A549 (cell line): ENCODE measurements at regions not wholly inside any gene's neighbourhood (a gene's known extent, or its start where the extent isn't known, plus 50 kb on each side); places are given as distances from the start of the nearest gene placed in this dataset.

ENCODE experiments used
- ATAC-seq, 2 experiments: fragments of 200-7000 bp in 1 of 2; fragments of >200 bp in 1 of 2; cut with Nextera tagmentation in 1 of 2; cut with Tn5 transposase in 1 of 2; 3 replicates each; pipeline versions ENCODE4 v1.8.0 to v1.9.1; 2018 to 2020; ENCODE audit warnings: mild to moderate bottlenecking in 1 of 2, moderate library complexity in 1 of 2
- CTCF ChIA-PET: fragments of 300-600 bp; sonication (Branson Sonifier 250); formaldehyde crosslinking; extraction: SDS; loops from one replicate; lab custom pipeline; 2021; ENCODE audit warnings: antibody characterized with exemption, inconsistent platforms; lab: Yijun Ruan, JAX
- POLR2A ChIA-PET: fragments of 350-600 bp; formaldehyde crosslinking; extraction: SDS; loops from one replicate; lab custom pipeline; 2021; ENCODE audit warnings: antibody characterized with exemption, inconsistent platforms; lab: Yijun Ruan, JAX
- DNase-seq, 2 experiments: peaks; one replicate each; pipeline versions ENCODE4 v3.0.0 to v3.0.0-alpha.2; 2011 to 2016; ENCODE audit warnings: low read depth in 1 of 2, low spot score in 1 of 2
- FAIRE-seq: peaks from 2 replicates; lab custom pipeline; 2011; peaks lifted over from hg19 to GRCh38; lab: Jason Lieb, UNC
- H3K27ac ChIP-seq, 2 experiments: fragments of >200 bp; sonication (Bioruptor Twin); formaldehyde crosslinking; 3 replicates each; pipeline ENCODE4 v1.5.1; 2016 to 2017
- H3K4me1 ChIP-seq: fragments of >200 bp; sonication (Bioruptor Twin); formaldehyde crosslinking; 3 replicates; pipeline ENCODE4 v1.6.1; 2016
- H3K4me2 ChIP-seq: fragments of >200 bp; sonication (Bioruptor Twin); formaldehyde crosslinking; 3 replicates; pipeline ENCODE4 v1.6.1; 2016
- H3K4me3 ChIP-seq: fragments of >200 bp; sonication (Bioruptor Twin); formaldehyde crosslinking; 3 replicates; pipeline ENCODE4 v1.5.1; 2016
- H3K9me3 ChIP-seq: fragments of >200 bp; sonication (Bioruptor Twin); formaldehyde crosslinking; 3 replicates; pipeline ENCODE4 v1.6.1; 2016
- BHLHE40 ChIP-seq: IDR thresholded peaks from 2 replicates; pipeline ENCODE4 v1.6.1; 2012; ENCODE audit warnings: low read depth, low read length, inconsistent platforms
- E2F6 ChIP-seq: IDR thresholded peaks from 2 replicates; pipeline ENCODE4 v1.6.1; 2012; ENCODE audit warnings: low read depth, borderline replicate concordance
- EP300 ChIP-seq, 2 experiments: fragments of >200 bp; sonication (Bioruptor Twin); formaldehyde crosslinking; IDR thresholded peaks; 2 replicates in 1 of 2; 3 replicates in 1 of 2; pipeline ENCODE4 v1.6.1; 2016 to 2017
- ESRRA ChIP-seq: fragments of 150-350 bp; IDR thresholded peaks from 2 replicates; pipeline ENCODE4 v1.6.1; 2014; ENCODE audit warnings: mild to moderate bottlenecking, low read length, borderline replicate concordance
- FOSL2 ChIP-seq, 2 experiments: fragments of 450-650 bp in 1 of 2; fragments of >200 bp in 1 of 2; sonication (Bioruptor Twin) in 1 of 2; formaldehyde crosslinking; IDR thresholded peaks; 2 replicates each; pipeline versions ENCODE4 v1.5.0 to v1.6.1; 2016 to 2020; ENCODE audit warnings: mild to moderate bottlenecking in 1 of 2, moderate library complexity in 1 of 2
- FOXS1 ChIP-seq: fragments of 250-450 bp; sonication (Bioruptor Pico); IDR thresholded peaks from 2 replicates; pipeline ENCODE4 v1.5.0; 2020; ENCODE audit warnings: mild to moderate bottlenecking, moderate library complexity
- GATA3 ChIP-seq: IDR thresholded peaks from 2 replicates; pipeline ENCODE4 v1.6.1; 2012; ENCODE audit warnings: borderline replicate concordance
- HES2 ChIP-seq: fragments of >200 bp; sonication (Bioruptor Twin); formaldehyde crosslinking; IDR thresholded peaks from 2 replicates; pipeline ENCODE4 v1.6.1; 2016
- HEYL ChIP-seq: fragments of 250-450 bp; sonication (Bioruptor Pico); IDR thresholded peaks from 2 replicates; pipeline ENCODE4 v1.8.0; 2021; ENCODE audit warnings: mild to moderate bottlenecking, moderate library complexity
- HMGXB4 ChIP-seq: fragments of 250-450 bp; sonication (Bioruptor Pico); IDR thresholded peaks from 2 replicates; pipeline ENCODE4 v1.5.0; 2021; ENCODE audit warnings: mild to moderate bottlenecking, moderate library complexity, borderline replicate concordance
- HOXA7 ChIP-seq: fragments of 250-450 bp; sonication (Bioruptor Pico); IDR thresholded peaks from 2 replicates; pipeline ENCODE4 v1.5.0; 2020; ENCODE audit warnings: mild to moderate bottlenecking, moderate library complexity
- HOXB5 ChIP-seq: fragments of 250-450 bp; sonication (Bioruptor Pico); IDR thresholded peaks from 2 replicates; pipeline ENCODE4 v1.5.0; 2020; ENCODE audit warnings: mild to moderate bottlenecking, moderate library complexity
- NR3C1 ChIP-seq: fragments of >200 bp; sonication (Bioruptor Twin); formaldehyde crosslinking; IDR thresholded peaks from 3 replicates; pipeline ENCODE4 v1.6.1; 2017
- PHF8 ChIP-seq: fragments of 200-600 bp; sonication (generic); IDR thresholded peaks from 2 replicates; pipeline ENCODE4 v1.6.1; 2016; ENCODE audit warnings: low read depth, mild to moderate bottlenecking, antibody characterized with exemption, moderate library complexity, borderline replicate concordance
- POLR2A ChIP-seq: IDR thresholded peaks from 2 replicates; pipeline ENCODE4 v1.6.1; 2012; ENCODE audit warnings: mild to moderate bottlenecking, low read length
- RAD21 ChIP-seq, 2 experiments: fragments of >200 bp in 1 of 2; sonication (Bioruptor Twin) in 1 of 2; formaldehyde crosslinking in 1 of 2; IDR thresholded peaks in 1 of 2; conservative IDR thresholded peaks in 1 of 2; 2 replicates in 1 of 2; 3 replicates in 1 of 2; pipeline ENCODE4 v1.6.1; 2012 to 2018; ENCODE audit warnings: inconsistent platforms in 1 of 2
- RARB ChIP-seq: fragments of 250-450 bp; sonication (Bioruptor Pico); IDR thresholded peaks from 2 replicates; pipeline ENCODE4 v1.8.0; 2021; ENCODE audit warnings: mild to moderate bottlenecking, moderate library complexity
- REST ChIP-seq: fragments of 200-600 bp; sonication (generic); IDR thresholded peaks from 2 replicates; pipeline ENCODE4 v1.6.1; 2016; ENCODE audit warnings: antibody characterized with exemption, mild to moderate bottlenecking, moderate library complexity
- RFX5 ChIP-seq: fragments of 450-650 bp; IDR thresholded peaks from 2 replicates; pipeline ENCODE4 v1.7.1; 2014; ENCODE audit warnings: antibody characterized with exemption, mild to moderate bottlenecking, moderate library complexity
- SMC3 ChIP-seq: fragments of >200 bp; sonication (Bioruptor Twin); formaldehyde crosslinking; IDR thresholded peaks from 3 replicates; pipeline ENCODE4 v1.6.1; 2018; ENCODE audit warnings: inconsistent platforms
- SREBF2 ChIP-seq: fragments of 450-650 bp; IDR thresholded peaks from 2 replicates; pipeline ENCODE4 v1.6.1; 2014; ENCODE audit warnings: mild to moderate bottlenecking, moderate library complexity
- TFCP2L1 ChIP-seq: fragments of 250-450 bp; sonication (Bioruptor Pico); IDR thresholded peaks from 2 replicates; pipeline ENCODE4 v1.5.0; 2021; ENCODE audit warnings: mild to moderate bottlenecking
- TP53 ChIP-seq: fragments of 250-450 bp; sonication (Bioruptor Pico); IDR thresholded peaks from 2 replicates; pipeline ENCODE4 v1.5.0; 2021; ENCODE audit warnings: mild to moderate bottlenecking, moderate library complexity
- USF2 ChIP-seq: fragments of 450-650 bp; IDR thresholded peaks from 2 replicates; pipeline ENCODE4 v1.6.1; 2014; ENCODE audit warnings: antibody characterized with exemption
- ZFP36 ChIP-seq: fragments of 450-650 bp; IDR thresholded peaks from 2 replicates; pipeline ENCODE4 v1.6.1; 2014; ENCODE audit warnings: borderline replicate concordance; ENCODE audit not compliant: partially characterized antibody
- ZNF302 ChIP-seq: fragments of 250-450 bp; sonication (Bioruptor Pico); IDR thresholded peaks from 2 replicates; pipeline ENCODE4 v1.9.0; 2021; ENCODE audit warnings: inconsistent platforms, mild to moderate bottlenecking, moderate library complexity
- WGBS: methylation state at CpG from one replicate; pipeline ENCODE4 v1.1.6; 2017; ENCODE audit errors: missing lambda C conversion rate; 5-methylcytosine and 5-hydroxymethylcytosine counted together

GRCh38 chr4:173821876-173822275 lies 291.8 kb upstream of the HAND2 start (continued):
- TF ChIP-seq ESRRA (no peak), FOXS1 (CRISPR knock-in tag) (no peak), SREBF2 (no peak), NR3C1 (no peak), USF2 (no peak), HOXA7 (no peak), TFCP2L1 (CRISPR knock-in tag) (no peak), HES2 (no peak)
- TF ChIP-seq, all 56 proteins: peak for 0

GRCh38 chr4:173821036-173821435 lies 291.0 kb upstream of the HAND2 start:
- POLR2A ChIA-PET = no interaction called here
- ATAC-seq = no peak
- Histone ChIP-seq H3K4me2 (no peak overlapping the region), H3K27ac (no peak overlapping the region), H3K9me3 (no peaks in the 10 kb centered on the region), H3K4me1 (no peaks in the 10 kb centered on the region), H3K4me3 (no peak overlapping the region)
- no peak for TF ChIP-seq EP300 (IDR thresholded peaks at IDR 0.05)
- TF ChIP-seq HEYL = no peak
- TF ChIP-seq SREBF2 = no peak
- TF ChIP-seq RAD21 (conservative IDR thresholded peaks at IDR 0.05 in 1 of 2, IDR thresholded peaks at IDR 0.05 in 1 of 2) = no peak
- no peak for TF ChIP-seq GATA3
- no peak for TF ChIP-seq NR3C1
- TF ChIP-seq RFX5 = no peak
- CTCF ChIA-PET = no interaction called here
- FAIRE-seq = no peak
- no peak for DNase-seq
- WGBS = 33% methylated on average over 1 of the region's 1 CpG

- H3K9me3 ChIP-seq = no peaks in the 10 kb centered on the region
- FAIRE-seq (no peak), ATAC-seq (no peak), DNase-seq (no peak)
- H3K27ac ChIP-seq = no peak overlapping the region
- H3K4me1 ChIP-seq = no peaks in the 10 kb centered on the region
- WGBS = 50% methylated on average over 2 of the region's 2 CpGs
- CTCF ChIA-PET = no interaction called here
- no peak for TF ChIP-seq HMGXB4 (CRISPR knock-in tag)
- no peak for TF ChIP-seq GATA3
- POLR2A ChIA-PET = no interaction called here
- H3K4me3 ChIP-seq = no peak overlapping the region
- H3K4me2 ChIP-seq = no peak overlapping the region
Measured at GRCh38 chr4:173807347-173807746, 277.3 kb upstream of the HAND2 start.

GRCh38 chr4:173805884-173806283 lies 275.9 kb upstream of the HAND2 start:
- ATAC-seq (no peak), DNase-seq (no peak), FAIRE-seq (no peak)
- ChIA-PET CTCF (no interaction called here), POLR2A (no interaction called here)
- no peaks in the 10 kb centered on the region for H3K4me1 ChIP-seq
- 75% methylated on average over 1 of the region's 1 CpG for WGBS
- no peak overlapping the region for H3K4me3 ChIP-seq
- H3K9me3 ChIP-seq = no peaks in the 10 kb centered on the region
- no peak overlapping the region for H3K4me2 ChIP-seq
- H3K27ac ChIP-seq = no peak overlapping the region
- no peak for TF ChIP-seq ZNF302 (CRISPR knock-in tag)
- TF ChIP-seq GATA3 = no peak
- TF ChIP-seq HEYL = no peak
- no peak for TF ChIP-seq HOXA7
- no peak for TF ChIP-seq RAD21 (conservative IDR thresholded peaks at IDR 0.05 in 1 of 2, IDR thresholded peaks at IDR 0.05 in 1 of 2)
- TF ChIP-seq BHLHE40 = no peak
- no peak for TF ChIP-seq PHF8
- no peak for TF ChIP-seq RARB (CRISPR knock-in tag)
- TF ChIP-seq FOSL2 (IDR thresholded peaks at IDR 0.05) = no peak
- TF ChIP-seq FOSL2 (CRISPR knock-in tag; IDR thresholded peaks at IDR 0.05) = no peak
- no peak for TF ChIP-seq TFCP2L1 (CRISPR knock-in tag)
- no peak for TF ChIP-seq SMC3
- no peak for TF ChIP-seq ZFP36
- no peak for TF ChIP-seq REST
- no peak for TF ChIP-seq POLR2A
- no peak for TF ChIP-seq SREBF2
- no peak for TF ChIP-seq TP53 (CRISPR knock-in tag)
- TF ChIP-seq E2F6 = no peak
- no peak for TF ChIP-seq HOXB5
